HG02588 (cell line): ENCODE measurements at regions not wholly inside any gene's neighbourhood (a gene's known extent, or its start where the extent isn't known, plus 50 kb on each side); places are given as distances from the start of the nearest gene placed in this dataset.
"Not testable (repeated sequence)": the region's sequence is repeated elsewhere in the genome, so short reads cannot be mapped to it uniquely, and the experiment has no call there.

Source experiments
- ATAC-seq: cut with Tn5 transposase; IDR thresholded peaks from one replicate; pipeline ENCODE4 v1.9.1; 2021; ENCODE audit warnings: mild to moderate bottlenecking, moderate library complexity; ENCODE audit not compliant: unreplicated experiment

- no peak for ATAC-seq
Measured at GRCh38 chr2:64867253-64867996, 121.8 kb upstream of the SLC1A4 start.

- no peak for ATAC-seq
Measured at GRCh38 chr2:64869126-64869525, 120.1 kb upstream of the SLC1A4 start.

GRCh38 chr2:64873472-64873924 is 115.7 kb upstream of the SLC1A4 start:
- peak; percentile 81 for ATAC-seq

- ATAC-seq: no peak
Measured at GRCh38 chr2:64874593-64874992, 114.6 kb upstream of the SLC1A4 start.

- no peak for ATAC-seq
Measured at GRCh38 chr2:64875368-64875767, 113.8 kb upstream of the SLC1A4 start.

GRCh38 chr2:64876137-64876647 is 113.0 kb upstream of the SLC1A4 start:
- ATAC-seq: no peak

GRCh38 chr2:64879745-64880144 is 109.5 kb upstream of the SLC1A4 start:
- no peak for ATAC-seq

GRCh38 chr2:64880193-64880951 is 108.8 kb upstream of the SLC1A4 start:
- ATAC-seq: no peak

- no peak for ATAC-seq
Measured at GRCh38 chr2:64881037-64881492, 108.1 kb upstream of the SLC1A4 start.

GRCh38 chr2:64887565-64887964 is 101.6 kb upstream of the SLC1A4 start:
- no peak for ATAC-seq

GRCh38 chr2:64888591-64889309 is 100.4 kb upstream of the SLC1A4 start:
- no peak for ATAC-seq

GRCh38 chr2:64889803-64890202 is 99.4 kb upstream of the SLC1A4 start:
- ATAC-seq: no peak

- ATAC-seq: not testable (repeated sequence)
Measured at GRCh38 chr2:64896572-64896971, 92.6 kb upstream of the SLC1A4 start.

- no peak for ATAC-seq
Measured at GRCh38 chr2:64899081-64899865, 89.9 kb upstream of the SLC1A4 start.

GRCh38 chr2:64899876-64900275 is 89.3 kb upstream of the SLC1A4 start:
- ATAC-seq: not testable (repeated sequence)

GRCh38 chr2:64904413-64905329 is 84.5 kb upstream of the SLC1A4 start:
- ATAC-seq: no peak

GRCh38 chr2:64905338-64906024 is 83.7 kb upstream of the SLC1A4 start:
- no peak for ATAC-seq

- no peak for ATAC-seq
Measured at GRCh38 chr2:64906853-64907536, 82.2 kb upstream of the SLC1A4 start.
